RPMI7951 (cell line): ENCODE measurements at regions not wholly inside any gene's neighbourhood (a gene's known extent, or its start where the extent isn't known, plus 50 kb on each side); places are given as distances from the start of the nearest gene placed in this dataset.

Experiments used
- DNase-seq: peaks from one replicate; pipeline ENCODE4 v3.0.0-alpha.2; 2012; ENCODE audit warnings: low read depth

DNA sequence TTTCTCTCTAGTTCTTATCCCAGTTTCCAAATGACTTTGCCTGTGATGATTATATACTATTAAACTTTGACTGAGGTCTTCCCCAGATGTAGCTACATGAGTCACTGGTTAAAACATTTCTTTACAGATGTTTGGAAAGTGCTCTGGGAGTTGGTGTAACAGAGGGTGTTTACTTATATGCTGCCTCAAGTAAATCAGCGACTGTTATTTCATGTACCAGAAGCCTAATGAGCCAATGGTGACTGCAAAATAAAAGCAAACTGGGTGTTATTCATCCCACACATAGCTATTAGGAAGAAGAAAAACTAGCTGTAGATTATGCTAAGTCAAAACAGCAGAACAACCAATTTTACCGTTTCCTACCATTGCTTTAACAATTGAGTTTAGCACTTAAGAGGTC lies 929.7 kb upstream of the SEMA6A start:
- no peak for DNase-seq

DNA sequence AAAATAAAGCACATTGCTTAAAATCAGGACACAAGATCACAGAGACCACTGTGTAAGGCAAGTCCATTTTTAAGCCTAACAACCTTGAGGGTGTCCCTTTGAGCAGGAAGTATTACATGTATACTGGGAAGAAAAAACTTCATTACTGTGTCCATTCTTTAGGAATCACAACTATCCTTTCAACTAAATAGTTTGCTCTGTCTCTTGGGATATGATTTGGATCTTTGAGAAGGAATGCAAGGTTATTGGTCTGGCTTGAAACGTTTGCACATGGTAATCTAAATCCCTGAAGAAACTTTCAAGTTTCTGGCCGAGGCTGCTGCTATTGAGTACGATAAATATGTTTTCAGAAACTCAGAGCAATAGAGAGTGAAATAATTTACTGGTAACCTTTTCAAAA lies 923.0 kb upstream of the SEMA6A start:
- no peak for DNase-seq

DNA sequence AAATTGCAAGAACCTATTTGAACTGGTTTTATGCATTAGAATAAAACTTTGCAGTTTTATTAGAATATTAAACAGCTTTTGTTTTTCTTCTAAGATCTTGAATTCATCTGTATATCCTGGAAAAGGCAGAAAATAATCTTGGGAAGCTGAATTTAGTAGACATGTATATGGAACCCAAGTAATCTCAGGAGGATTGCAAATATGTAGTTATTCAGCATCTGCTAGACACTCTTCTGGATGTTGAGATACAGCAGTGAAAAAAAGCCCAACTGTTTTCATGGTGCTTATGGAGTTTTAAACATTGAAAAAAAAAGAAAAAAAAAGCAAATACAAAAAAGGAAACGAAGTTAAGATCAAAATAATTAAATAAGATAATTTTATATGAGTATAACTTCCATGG lies 922.2 kb upstream of the SEMA6A start:
- DNase-seq = no peak

DNA sequence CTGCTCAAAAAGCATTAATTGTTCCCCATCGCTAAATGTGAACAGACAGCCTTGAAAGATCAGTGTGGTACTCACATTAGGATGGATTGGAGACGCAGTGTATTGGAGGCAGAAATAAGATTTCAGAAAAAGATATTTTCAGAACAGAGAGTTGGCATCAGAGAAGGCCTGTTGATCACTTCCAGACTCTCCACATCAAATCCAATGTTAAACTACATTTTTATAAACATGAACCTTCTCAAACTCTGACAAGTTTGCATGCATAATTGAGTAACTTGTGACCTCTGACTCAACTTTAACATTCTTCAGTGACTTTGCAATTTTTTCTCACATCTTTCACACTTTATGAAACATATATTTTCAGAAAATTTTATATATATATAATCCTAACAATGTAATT lies 919.6 kb upstream of the SEMA6A start:
- no peak for DNase-seq

DNA sequence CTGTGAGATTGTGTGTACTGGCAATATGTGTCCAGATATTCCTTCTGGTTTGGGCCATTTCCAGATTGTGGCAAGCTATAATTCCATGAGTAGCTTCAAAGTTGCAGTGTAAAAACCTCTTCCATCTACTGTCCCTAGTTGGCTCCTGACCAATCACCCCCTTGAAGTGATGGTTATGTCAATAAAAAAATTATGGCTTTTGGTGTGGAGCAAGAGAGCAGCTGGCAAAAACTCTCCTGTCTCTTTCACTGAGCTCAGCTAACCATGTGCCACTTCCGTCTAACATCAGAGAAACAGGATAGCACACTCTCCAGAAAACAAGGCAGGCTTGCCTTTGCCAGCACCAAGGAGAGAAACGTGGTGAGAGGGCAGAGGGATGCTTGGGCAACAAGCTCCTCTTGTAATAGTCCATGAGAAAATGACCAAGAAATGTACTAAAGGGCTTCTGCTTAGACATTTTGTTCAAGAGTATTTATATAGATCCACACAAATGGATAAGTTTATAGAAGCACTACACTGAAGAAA lies 914.4 kb upstream of the SEMA6A start:
- no peak for DNase-seq

DNA sequence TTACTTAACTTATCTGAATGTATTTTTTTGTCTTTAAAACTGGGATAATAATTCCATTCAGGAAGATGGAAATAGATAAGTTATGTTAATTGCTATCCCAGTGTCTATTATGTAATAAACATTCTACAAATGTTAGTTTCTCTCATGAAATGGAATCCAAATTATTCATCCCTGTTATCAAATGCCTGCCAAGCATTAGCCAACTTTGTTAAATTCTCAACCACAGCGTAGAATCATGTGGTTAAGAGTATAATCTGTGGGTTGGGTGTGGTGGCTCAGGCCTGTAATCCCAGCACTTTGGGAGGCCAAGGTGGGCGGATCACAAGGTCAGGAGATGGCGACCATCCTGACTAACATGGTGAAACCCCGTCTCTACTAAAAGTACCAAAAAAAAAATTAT lies 912.9 kb upstream of the SEMA6A start:
- no peak for DNase-seq

DNA sequence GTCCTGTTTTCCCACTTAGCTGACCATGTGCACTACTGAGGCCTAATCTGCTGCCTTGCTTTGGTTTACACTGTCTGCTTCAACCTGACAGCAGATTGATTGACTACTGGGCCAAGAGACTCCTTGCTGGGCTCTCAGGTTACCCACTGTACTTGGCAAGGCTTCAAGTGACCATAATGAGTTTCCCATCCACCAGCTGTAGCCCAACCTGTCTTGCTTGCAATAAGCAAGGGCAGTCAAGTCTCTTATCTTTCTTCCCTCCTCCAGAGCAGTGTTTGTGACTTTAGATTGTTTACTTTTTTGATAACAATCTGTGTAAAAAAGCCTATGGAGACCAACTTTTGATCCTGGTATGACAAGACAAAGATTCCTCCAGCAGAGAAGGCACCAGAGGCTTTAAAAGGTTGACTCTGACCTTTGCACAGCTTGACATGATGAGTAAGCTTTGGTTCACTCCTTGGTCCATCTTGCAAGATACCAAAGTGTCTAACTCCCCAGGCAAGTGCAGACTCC lies 912.3 kb upstream of the SEMA6A start:
- DNase-seq = no peak

DNA sequence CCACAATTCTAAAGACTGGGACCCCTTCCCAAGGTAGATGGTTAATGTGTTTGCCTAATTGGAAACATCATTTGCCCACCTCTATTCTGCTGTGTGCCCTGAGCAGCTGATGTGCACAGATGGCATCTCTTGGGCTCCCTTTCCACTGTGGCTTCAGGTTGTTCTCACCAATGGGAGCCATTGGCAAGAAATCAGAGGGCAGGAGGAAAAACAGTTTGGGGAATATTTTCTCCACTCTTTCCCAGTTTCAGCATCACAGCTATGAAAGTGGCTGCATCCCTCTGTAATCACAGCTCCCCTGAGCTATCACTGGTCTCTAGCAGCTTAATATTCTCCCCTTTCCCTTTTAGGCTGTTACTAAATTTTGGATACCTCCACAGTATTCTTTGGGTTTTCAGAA lies 911.6 kb upstream of the SEMA6A start:
- no peak for DNase-seq

DNA sequence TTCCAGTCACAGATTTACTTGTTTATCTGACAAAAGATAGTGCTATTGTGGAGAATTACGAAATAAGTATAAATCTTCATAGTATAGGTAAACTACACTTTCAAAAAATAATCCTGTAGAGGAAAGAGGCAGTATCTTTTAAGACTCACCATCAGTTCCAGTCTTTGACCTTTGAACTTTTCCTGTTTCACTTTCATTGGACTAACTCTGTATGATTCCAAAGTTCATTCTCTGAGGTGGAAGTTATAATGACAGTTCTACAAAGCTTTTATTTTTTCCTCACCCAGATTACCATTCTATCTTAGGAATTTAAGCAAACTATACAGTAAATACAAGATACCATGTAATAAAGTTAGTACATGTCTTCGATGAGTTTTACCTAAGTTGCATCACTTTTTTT lies 901.3 kb upstream of the SEMA6A start:
- no peak for DNase-seq

DNA sequence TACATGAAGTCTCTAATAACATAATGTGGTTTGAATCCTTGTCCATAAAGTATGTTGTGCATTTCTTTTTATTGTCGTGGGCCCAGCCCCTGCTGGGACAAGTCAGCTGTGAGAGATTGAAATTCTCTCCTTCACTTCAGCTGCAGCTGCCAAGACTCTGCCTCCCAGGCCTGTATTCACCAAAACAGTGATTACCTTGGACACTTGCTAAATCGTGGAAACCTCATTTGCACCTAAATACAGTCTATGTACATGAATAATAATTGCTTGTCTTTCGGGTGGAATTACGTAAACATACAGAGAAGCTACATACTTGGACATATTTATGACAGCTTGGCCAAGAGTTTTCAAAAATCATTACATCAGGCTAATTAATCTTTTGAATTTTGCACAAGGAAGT lies 898.5 kb upstream of the SEMA6A start:
- DNase-seq = no peak

DNA sequence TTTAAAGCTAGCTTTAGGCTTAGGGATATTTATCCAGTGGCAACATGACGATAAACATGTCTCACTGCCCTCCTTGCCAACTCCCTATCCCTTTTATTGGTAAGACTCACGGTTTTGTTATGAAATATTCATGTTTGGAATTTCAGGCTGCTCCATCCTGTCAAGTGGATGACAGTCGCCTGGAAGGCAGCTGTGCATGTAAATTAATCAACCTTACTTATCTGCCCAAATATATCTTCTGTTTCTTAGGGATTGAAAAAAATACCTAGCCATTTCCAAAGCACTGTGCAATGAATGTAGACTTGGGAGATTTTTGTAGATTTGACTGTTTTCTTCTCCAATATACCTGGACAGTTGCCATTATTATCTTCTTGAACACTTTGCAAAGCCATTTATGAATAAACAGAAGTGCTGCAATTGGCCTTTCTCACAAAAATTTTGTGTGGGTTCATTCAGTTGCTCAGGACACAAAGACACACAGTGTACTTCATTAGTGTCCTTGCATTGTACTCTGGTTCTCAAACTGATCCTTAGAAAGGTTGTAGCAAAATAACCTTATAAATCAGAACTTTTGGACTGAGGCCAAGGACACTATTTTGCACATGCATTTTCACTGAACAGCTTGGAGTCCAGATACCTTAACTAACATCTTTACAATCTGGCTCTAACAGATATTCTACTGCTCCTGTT lies 889.4 kb upstream of the SEMA6A start:
- DNase-seq = no peak

DNA sequence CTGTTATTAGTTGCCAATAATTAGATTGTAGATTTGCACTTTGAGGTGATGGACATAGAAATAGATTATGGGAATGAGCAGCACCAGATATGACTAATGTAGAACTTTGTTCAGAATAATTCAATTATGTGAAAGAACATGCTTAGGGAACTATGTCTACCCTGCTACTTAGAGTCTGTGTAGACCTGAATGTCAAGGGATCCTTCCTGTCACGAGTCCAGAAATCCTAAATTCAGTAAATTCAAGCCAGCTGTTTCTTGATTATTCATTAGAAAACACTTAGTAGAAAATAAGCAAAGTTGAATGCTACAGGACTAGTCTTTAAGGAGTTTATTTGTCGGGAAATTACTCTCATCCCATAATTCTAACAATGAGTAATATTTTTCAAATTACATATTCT lies 887.3 kb upstream of the SEMA6A start:
- no peak for DNase-seq

DNA sequence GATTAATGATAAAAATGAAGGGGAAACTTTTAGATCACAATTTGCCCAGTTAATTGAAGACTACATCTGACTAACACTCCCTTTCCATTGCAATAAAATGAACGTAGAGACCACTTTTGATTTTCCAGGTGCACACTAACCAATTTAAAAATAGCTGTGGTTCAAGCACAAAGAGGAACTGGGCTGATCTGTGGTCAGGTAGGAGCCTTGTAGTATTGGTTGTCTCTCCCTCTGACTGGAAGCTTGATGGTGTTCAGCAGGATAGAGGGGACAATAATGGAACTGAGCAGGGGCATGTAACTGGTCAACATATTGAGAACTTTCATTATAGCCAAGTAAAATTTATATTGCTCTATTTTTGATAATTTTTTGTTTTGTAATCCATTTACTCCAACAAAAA lies 886.8 kb upstream of the SEMA6A start:
- DNase-seq = no peak

DNA sequence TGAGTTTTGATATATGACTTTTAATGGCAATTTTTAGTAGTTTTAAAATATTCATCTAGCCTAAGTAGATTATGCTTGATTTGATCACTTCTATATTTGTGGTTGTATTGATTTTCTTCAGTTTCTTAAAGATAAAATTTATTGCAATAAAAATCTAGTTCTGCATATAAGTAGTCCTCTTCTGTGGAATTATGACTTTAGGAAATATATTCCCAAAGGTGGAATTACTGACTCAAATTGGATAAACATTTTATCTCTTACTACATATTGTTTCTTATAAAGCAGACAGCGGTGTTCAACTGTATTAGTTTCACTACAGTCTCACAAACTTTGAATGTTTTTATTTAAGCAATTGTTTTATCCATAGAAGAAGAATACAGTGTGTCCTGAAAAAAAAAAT lies 883.0 kb upstream of the SEMA6A start:
- no peak for DNase-seq

DNA sequence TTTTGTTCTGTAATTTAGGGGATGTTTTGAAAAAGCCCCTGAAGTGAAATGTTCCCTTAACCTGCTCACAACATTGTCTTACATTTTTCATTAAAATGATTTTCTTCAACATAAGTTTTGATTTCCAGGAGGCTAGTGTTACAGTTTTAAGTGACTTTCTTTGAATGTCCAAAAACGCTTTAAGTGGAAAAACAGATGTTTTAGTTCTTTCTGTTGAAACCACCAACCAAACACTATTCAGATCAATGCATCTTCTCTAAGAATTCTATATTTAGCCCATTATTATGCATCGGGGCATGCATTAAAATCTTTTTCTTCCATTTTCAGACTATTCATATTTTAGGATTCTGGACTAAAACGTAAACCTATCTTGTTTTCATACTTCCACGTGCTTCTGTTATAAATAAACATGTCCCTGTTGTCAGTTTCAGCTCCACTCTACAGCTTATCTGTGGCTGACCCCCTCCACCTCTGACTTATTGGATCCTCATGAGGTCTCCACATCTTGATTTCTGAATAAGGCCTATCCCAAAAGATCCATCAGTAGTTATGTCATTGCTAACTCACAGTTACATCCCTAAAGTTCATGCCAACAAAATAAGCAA lies 882.3 kb upstream of the SEMA6A start:
- no peak for DNase-seq

DNA sequence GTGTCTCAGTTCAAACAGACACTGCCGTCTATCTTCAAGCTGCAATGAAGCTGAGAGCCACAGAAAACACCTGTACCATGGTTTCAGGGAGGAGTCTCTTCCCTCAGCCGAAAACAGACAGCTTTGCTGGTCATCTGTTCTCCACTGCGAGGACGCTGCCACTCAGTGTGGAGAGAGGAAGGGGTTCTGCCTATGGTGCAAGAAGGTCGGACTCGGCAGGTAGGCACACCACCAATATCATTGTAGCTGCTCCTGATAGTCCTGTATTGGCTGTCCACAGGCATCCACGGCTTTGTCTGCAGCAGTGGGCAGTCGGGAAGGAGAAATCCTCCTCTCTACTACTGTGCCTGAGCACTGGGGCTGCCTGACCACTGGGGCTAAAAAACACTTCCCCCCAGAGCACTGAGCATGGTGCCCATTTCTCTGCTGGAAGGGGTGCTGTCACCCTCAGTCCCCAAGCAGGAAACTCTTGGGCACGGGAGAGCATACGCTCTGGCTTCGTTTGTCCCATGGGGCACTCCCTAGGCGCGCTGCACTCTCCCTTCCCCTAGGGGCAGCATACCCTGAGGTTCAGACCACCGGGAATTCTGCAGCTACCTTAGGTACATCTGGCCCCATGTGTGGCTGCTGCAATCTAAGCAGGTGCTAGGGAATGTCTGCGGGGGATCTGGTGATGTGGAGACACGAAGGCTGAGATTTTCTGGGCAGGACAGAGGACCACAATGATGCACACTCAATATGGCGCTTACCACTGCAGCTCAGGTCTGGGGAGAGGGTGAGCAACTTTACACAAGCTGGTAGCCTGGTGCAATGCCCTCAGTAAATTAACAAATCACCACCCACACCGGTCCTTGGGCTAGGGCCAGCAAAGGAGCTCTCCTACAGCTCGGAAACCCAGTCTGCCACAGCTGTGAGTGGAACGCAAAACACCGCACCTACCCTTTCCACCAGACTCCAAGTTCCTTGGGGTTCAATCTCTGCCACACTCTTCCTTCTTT lies 880.9 kb upstream of the SEMA6A start:
- no peak for DNase-seq

DNA sequence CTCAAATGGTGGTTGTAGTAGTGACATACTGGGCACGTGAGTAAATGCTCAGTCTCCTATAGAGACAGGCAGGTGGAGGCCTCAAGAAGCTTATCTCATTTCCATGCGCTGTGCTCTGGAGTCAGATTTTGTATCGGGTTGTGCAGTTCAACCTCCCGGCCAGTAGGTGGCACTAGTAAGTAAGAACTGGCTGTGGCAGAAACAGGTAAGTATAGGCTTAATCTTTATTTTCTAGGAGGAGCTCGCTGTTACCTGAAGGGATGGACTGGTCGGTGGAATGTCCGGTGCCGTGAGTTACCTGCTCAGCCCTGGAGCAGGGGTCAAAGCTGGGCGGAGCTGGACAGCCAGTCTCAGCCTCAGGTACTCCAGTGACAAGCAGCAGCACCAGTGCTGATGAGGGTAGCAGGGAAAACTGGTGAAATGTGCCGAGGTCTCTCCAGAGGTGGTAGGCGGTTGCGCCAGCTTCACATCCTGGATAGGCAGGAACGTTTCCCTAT lies 880.1 kb upstream of the SEMA6A start:
- no peak for DNase-seq

DNA sequence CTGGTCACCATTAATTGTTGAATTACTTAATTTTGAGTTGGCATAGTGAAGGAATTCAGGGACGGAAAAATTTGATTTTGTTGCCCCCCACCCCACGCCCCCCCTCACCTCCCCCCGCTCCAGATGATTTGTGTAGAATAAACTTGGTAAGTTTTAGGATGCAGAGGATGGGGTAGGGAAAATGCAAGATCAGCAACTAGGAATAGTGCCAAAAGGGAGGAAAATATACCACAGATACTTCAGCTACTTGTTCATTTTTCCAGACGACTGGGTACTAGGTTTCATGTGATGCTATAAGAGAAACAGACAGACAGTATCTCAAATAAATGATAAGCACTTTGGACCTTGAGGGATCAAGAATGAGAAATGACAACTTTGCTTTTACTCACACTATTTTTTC lies 862.2 kb upstream of the SEMA6A start:
- DNase-seq = no peak

DNA sequence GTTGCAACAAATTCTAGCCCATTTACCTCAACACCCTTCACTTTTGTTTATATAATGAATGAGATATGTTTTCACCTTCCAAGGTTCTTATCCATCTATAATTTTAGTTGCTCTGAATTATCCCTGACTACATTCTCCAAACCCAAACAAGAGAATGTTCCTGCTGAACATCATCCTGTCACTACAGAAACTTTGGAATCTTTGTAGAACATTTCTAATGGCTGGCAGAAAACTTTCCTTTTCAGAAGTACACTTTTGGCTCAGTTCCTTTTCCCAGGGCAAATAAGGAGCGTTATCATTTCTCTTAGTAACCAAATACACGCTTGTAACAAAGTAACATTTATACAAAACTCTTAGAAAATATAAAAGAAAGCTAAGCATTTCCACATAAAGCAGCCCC lies 860.6 kb upstream of the SEMA6A start:
- no peak for DNase-seq

DNA sequence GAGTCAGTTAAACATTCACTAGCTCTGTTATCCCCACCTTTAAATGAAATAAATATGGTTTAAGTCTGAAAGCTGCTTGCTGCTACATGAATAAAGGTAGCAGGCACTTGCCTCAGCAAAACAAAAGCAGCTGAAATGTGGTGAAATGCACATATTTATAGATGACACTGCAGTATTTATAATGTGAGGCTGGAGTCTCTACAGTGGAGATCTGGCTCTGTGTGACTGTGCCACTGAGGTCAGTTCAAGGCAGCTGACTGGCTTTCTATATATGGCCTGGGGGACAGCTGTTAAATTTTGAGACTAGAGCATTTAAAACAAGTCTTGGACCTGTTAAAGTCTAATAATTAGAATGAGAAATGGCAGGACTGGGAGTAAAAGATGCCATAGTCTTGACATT lies 859.6 kb upstream of the SEMA6A start:
- DNase-seq = no peak

DNA sequence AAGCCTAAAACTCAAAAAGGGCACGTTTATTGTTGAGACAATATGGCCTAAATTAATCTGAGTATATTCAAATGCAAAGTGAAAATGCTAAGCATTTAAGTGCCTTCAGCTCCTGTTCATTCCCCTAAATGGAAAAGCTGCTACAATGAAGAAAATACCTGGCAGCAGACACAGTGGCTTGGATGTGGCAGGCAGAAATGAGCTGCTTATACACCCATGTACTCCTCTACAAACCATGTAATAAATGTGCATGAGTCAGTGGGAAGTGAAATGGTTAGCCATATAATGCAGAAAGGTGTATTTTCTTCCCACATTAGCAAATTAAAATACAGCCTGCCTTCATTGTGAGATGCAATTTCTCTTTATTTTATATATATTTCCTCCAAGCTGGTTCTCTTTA lies 859.2 kb upstream of the SEMA6A start:
- no peak for DNase-seq

DNA sequence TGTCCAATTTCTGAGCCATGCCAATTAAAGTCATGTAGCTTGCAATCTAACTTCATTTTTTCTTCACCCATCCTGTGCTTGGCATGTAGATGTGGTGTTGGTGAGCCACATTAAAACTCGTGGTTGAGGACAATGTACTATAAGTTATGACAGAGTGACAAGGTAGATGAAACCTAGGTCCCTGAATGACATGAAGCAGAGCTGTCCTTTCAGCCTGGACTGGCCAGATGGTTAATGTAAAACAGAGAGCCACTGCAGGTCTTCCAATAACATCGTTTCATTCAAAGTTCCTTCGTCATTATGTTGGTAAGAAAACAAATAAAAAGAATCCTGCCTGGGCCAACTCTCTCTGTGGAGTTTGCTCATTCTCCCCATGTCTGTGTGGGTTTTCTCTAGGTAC lies 856.5 kb upstream of the SEMA6A start:
- DNase-seq = no peak
